ENCODE measurements at regions not wholly inside any gene's neighbourhood (a gene's known extent, or its start where the extent isn't known, plus 50 kb on each side); places are given as distances from the start of the nearest gene placed in this dataset.

DNA sequence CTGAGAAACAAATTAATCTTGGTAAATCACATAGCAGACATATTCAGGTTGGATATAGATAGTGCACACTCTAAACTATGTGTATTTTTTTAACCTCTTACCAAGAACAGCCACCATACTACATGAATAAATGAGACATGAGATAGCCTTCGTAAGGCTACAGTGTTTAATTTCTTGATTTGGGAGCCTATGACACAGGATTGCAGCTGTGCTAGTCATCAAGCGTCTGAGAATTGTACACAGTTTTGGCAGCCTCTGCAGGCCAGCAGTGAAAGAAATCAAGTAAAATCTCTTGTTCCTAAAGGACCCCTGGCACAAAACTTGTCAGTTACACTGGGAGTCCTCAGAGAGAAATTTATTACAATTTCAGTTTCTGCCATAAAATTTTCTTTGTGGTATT lies 236.1 kb downstream of the C12orf50 start:
- Histone ChIP-seq H3K4me1 (no peaks in the 10 kb centered on the region), H3K27me3 (no peaks in the 10 kb centered on the region), H3K9me3 (no peaks in the 10 kb centered on the region), H3K4me3 (no peak overlapping the region), H3K36me3 (no peaks in the 10 kb centered on the region), H3K27ac (no peak overlapping the region)
- 54 to 66% methylated on average over 2 of the region's 2 CpGs for WGBS, 2 donors
- DNase-seq (no peak), ATAC-seq (ENCODE audit: low FRiP score in 2 of 2) (peak in 1 of 2 donors; percentile 64)
- TF ChIP-seq, protein P1, sequence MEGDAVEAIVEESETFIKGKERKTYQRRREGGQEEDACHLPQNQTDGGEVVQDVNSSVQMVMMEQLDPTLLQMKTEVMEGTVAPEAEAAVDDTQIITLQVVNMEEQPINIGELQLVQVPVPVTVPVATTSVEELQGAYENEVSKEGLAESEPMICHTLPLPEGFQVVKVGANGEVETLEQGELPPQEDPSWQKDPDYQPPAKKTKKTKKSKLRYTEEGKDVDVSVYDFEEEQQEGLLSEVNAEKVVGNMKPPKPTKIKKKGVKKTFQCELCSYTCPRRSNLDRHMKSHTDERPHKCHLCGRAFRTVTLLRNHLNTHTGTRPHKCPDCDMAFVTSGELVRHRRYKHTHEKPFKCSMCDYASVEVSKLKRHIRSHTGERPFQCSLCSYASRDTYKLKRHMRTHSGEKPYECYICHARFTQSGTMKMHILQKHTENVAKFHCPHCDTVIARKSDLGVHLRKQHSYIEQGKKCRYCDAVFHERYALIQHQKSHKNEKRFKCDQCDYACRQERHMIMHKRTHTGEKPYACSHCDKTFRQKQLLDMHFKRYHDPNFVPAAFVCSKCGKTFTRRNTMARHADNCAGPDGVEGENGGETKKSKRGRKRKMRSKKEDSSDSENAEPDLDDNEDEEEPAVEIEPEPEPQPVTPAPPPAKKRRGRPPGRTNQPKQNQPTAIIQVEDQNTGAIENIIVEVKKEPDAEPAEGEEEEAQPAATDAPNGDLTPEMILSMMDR (IDR thresholded peaks at IDR 0.05) = no peak
- TF ChIP-seq EP300 (IDR thresholded peaks at IDR 0.05) = no peak
- TF ChIP-seq POLR2AphosphoS5 (IDR thresholded peaks at IDR 0.05) = no peak
- TF ChIP-seq POLR2A (IDR thresholded peaks at IDR 0.05) = no peak

DNA sequence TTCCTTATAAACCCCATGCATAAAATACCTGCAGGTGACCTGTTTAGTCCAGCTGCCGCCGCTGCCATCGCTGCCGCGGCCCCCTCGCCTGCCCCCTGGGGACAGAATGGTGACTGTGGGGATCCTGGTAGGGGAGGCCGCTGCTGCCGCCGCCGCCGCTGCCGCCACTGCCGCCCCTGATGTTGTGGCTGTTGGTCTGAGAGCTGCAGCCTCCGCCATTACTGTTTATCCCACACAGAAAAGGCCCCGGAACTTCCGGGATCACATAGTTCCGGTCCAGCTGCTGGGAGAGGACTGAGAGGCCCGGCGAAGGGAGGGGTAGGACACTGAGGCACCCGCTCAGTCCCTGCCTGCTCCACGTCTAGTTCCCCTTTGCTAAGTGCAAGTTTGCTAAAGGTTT lies 244.9 kb downstream of the C12orf50 start:
- no peaks in the 10 kb centered on the region for H3K27me3 ChIP-seq
- no peak overlapping the region for H3K4me3 ChIP-seq
- 94 to 97% methylated on average over 11 to 21 of the region's 21 CpGs for WGBS, 2 donors
- ATAC-seq (ENCODE audit: low FRiP score in 2 of 2) = no peak
- no peaks in the 10 kb centered on the region for H3K4me1 ChIP-seq
- no peaks in the 10 kb centered on the region for H3K36me3 ChIP-seq
- no peaks in the 10 kb centered on the region for H3K9me3 ChIP-seq
- TF ChIP-seq POLR2AphosphoS5 (IDR thresholded peaks at IDR 0.05) = no peak
- TF ChIP-seq, protein P1 (IDR thresholded peaks at IDR 0.05) = no peak
- no peak overlapping the region for H3K27ac ChIP-seq
- DNase-seq = peak in 1 of 2 donors; percentile 72

- no peak for DNase-seq
- Histone ChIP-seq H3K9me3 (no peaks in the 10 kb centered on the region), H3K36me3 (no peaks in the 10 kb centered on the region), H3K27ac (no peak overlapping the region), H3K4me3 (no peak overlapping the region), H3K27me3 (no peaks in the 10 kb centered on the region), H3K4me1 (no peaks in the 10 kb centered on the region)
- 90 to 93% methylated on average over 8 of the region's 8 CpGs for WGBS, 2 donors
- peak in 1 of 2 donors; percentile 47 for ATAC-seq (ENCODE audit: low FRiP score in 2 of 2)
- TF ChIP-seq, protein P1 (IDR thresholded peaks at IDR 0.05) = no peak
Measured at GRCh38 chr12:87783467-87783866, 245.7 kb downstream of the C12orf50 start.

DNA sequence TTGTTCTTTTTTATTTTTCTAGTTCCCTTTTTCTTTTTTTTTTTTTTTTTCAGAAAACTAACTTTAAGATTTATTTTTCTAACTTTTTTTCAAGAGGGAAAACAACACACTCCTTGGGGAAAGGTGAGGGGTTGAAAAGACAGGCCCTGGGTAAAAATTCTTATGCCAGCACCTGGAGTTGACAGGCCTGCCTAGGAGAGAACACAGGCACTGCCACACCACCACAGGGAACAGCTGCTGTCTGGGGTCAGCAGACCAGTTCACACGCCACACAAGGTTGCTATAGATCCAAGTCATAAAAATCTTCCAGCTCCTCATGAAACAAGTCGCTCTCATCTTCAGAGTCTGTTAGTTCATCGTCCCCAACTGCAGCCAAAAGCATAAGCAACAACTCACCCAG lies 246.4 kb downstream of the C12orf50 start:
- Histone ChIP-seq H3K27ac (no peak overlapping the region), H3K36me3 (no peaks in the 10 kb centered on the region), H3K4me1 (no peaks in the 10 kb centered on the region), H3K27me3 (no peaks in the 10 kb centered on the region), H3K9me3 (no peaks in the 10 kb centered on the region), H3K4me3 (no peak overlapping the region)
- ATAC-seq (ENCODE audit: low FRiP score in 2 of 2) = no peak
- 65 to 87% methylated on average over 3 of the region's 3 CpGs for WGBS, 2 donors
- TF ChIP-seq, protein P1 (IDR thresholded peaks at IDR 0.05) = no peak
- TF ChIP-seq POLR2A (IDR thresholded peaks at IDR 0.05) (no peak), EP300 (IDR thresholded peaks at IDR 0.05) (no peak), POLR2AphosphoS5 (IDR thresholded peaks at IDR 0.05) (no peak)
- no peak for DNase-seq

DNA sequence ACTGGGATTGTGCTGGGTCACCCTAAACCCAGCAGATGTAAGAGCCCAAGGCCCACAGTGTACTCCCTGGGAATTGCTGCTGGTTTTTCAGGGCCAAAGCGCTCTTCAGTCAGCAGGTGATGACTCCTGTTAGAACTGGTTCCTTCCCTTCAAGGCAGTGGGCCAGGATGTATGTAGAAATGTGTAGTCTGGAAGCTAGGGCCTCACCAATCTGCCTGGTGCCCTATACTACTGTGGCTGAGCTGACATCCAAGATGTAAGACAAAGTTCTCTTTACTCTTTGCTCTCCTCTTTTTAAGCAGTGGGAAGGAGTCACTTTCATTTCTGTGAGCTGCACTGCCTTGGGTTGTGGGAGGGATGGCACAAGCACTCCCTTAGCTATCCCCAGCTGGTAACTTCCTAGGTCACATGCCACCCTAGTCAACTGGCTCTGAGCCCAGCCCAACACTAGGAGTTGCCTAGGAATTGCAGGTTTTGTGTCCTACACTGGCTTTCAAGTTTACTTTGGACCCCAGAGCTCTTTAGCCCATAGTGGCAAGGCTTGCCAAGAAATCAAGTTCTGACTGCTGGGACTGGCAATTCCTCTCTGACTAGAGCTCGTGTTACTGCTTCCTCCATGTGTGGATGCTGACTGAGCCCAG lies 249.2 kb downstream of the C12orf50 start:
- ATAC-seq (ENCODE audit: low FRiP score in 2 of 2) (peak in 1 of 2 donors; percentile 55), DNase-seq (no peak)
- H3K36me3 ChIP-seq = no peaks in the 10 kb centered on the region
- H3K4me1 ChIP-seq = no peaks in the 10 kb centered on the region
- no peak overlapping the region for H3K4me3 ChIP-seq
- no peaks in the 10 kb centered on the region for H3K27me3 ChIP-seq
- H3K9me3 ChIP-seq = no peaks in the 10 kb centered on the region
- no peak overlapping the region for H3K27ac ChIP-seq
- TF ChIP-seq EP300 (IDR thresholded peaks at IDR 0.05) (no peak), POLR2AphosphoS5 (IDR thresholded peaks at IDR 0.05) (no peak), POLR2A (IDR thresholded peaks at IDR 0.05) (no peak)
- TF ChIP-seq, protein P1 (IDR thresholded peaks at IDR 0.05) = no peak
- WGBS, 2 donors = 61 to 72% methylated on average over 2 of the region's 2 CpGs

All from upper lobe of left lung (tissue), 6 donors.